ENCODE measurements at regions not wholly inside any gene's neighbourhood (a gene's known extent, or its start where the extent isn't known, plus 50 kb on each side); places are given as distances from the start of the nearest gene placed in this dataset.

- Histone ChIP-seq H4K20me1 (ENCODE audit: insufficient read depth, low read length) (no peaks in the 10 kb centered on the region), H3K27me3 (ENCODE audit: control insufficient read depth in 2 of 2, insufficient read depth in 2 of 2, low read length in 2 of 2) (peaks cover 0 to 6% of the 10 kb centered on the region in 2 donors), H3K4me1 (ENCODE audit: control insufficient read depth in 1 of 2, insufficient read depth in 2 of 2, low read length in 2 of 2) (no peaks in the 10 kb centered on the region), H3K9ac (ENCODE audit: insufficient read depth, low read length, poor library complexity, severe bottlenecking) (no peak overlapping the region), H2AFZ (ENCODE audit: insufficient read depth, low read depth, low read length, poor library complexity, severe bottlenecking) (no peak overlapping the region), H3K4me2 (replicated peaks; ENCODE audit: extremely low read depth, low read length, poor library complexity, severe bottlenecking) (no peak overlapping the region), H3K36me3 (replicated peaks in 1 of 2; ENCODE audit: control insufficient read depth in 1 of 2, insufficient read depth in 2 of 2, low read length in 2 of 2) (no peaks in the 10 kb centered on the region), H3K4me3 (replicated peaks in 1 of 3; ENCODE audit: low read depth in 2 of 3, low read length in 3 of 3) (no peak overlapping the region), H3K27ac (ENCODE audit: low read depth in 1 of 2, low read length in 2 of 2) (no peak overlapping the region), H3K9me3 (replicated peaks in 1 of 2; ENCODE audit: control insufficient read depth in 1 of 2, insufficient read depth in 1 of 2, low read length in 2 of 2) (peaks cover 0 to 4% of the 10 kb centered on the region in 2 donors), H3K79me2 (ENCODE audit: insufficient read depth, low read length) (no peaks in the 10 kb centered on the region)
- peaks cover 3% of the 10 kb centered on the region for H3K4me1 Mint-ChIP-seq
- no peaks in the 10 kb centered on the region for H3K36me3 Mint-ChIP-seq
- H3K27me3 Mint-ChIP-seq (ENCODE audit: low read depth in 3 of 3), result peaks cover 3 to 24% (median 19%) of the 10 kb centered on the region in 3 donors
- no peak overlapping the region for H3K27ac Mint-ChIP-seq
- no peak for TF ChIP-seq CTCF (IDR thresholded peaks at IDR 0.05)
- DNase-seq, result no peak
- peaks cover 2 to 28% (median 8%) of the 10 kb centered on the region in 7 donors for H3K9me3 Mint-ChIP-seq
- WGBS (ENCODE audit: insufficient coverage), result no CpG with 5 or more reads among the region's 2 CpGs
- no peak overlapping the region for H3K4me3 Mint-ChIP-seq
- intact Hi-C loops (cut with micrococcal nuclease), result no loop called here
These were observed 101.2 kb downstream of the BAMBI start for GRCh38 chr10:28778524-28778923.

- Mint-ChIP-seq H3K27me3 (ENCODE audit: low read depth in 3 of 3) (peaks cover 2 to 17% (median 15%) of the 10 kb centered on the region in 3 donors), H3K9me3 (peaks cover 0 to 8% (median 0%) of the 10 kb centered on the region in 7 donors), H3K27ac (no peak overlapping the region), H3K36me3 (no peaks in the 10 kb centered on the region), H3K4me1 (no peaks in the 10 kb centered on the region), H3K4me3 (no peak overlapping the region)
- intact Hi-C loops (cut with micrococcal nuclease), result no loop called here
- Histone ChIP-seq H3K9ac (ENCODE audit: insufficient read depth, low read length, poor library complexity, severe bottlenecking) (no peak overlapping the region), H3K27me3 (ENCODE audit: control insufficient read depth in 2 of 2, insufficient read depth in 2 of 2, low read length in 2 of 2) (no peaks in the 10 kb centered on the region), H3K79me2 (ENCODE audit: insufficient read depth, low read length) (no peaks in the 10 kb centered on the region), H3K9me3 (replicated peaks in 1 of 2; ENCODE audit: control insufficient read depth in 1 of 2, insufficient read depth in 1 of 2, low read length in 2 of 2) (no peaks in the 10 kb centered on the region), H3K4me2 (replicated peaks; ENCODE audit: extremely low read depth, low read length, poor library complexity, severe bottlenecking) (no peak overlapping the region), H4K20me1 (ENCODE audit: insufficient read depth, low read length) (no peaks in the 10 kb centered on the region), H2AFZ (ENCODE audit: insufficient read depth, low read depth, low read length, poor library complexity, severe bottlenecking) (no peak overlapping the region), H3K4me1 (ENCODE audit: control insufficient read depth in 1 of 2, insufficient read depth in 2 of 2, low read length in 2 of 2) (no peaks in the 10 kb centered on the region), H3K27ac (ENCODE audit: low read depth in 1 of 2, low read length in 2 of 2) (no peak overlapping the region), H3K36me3 (replicated peaks in 1 of 2; ENCODE audit: control insufficient read depth in 1 of 2, insufficient read depth in 2 of 2, low read length in 2 of 2) (no peaks in the 10 kb centered on the region), H3K4me3 (replicated peaks in 1 of 3; ENCODE audit: low read depth in 2 of 3, low read length in 3 of 3) (no peak overlapping the region)
- no CpG with 5 or more reads among the region's 5 CpGs for WGBS (ENCODE audit: insufficient coverage)
- TF ChIP-seq CTCF (IDR thresholded peaks at IDR 0.05), result no peak
- DNase-seq, result no peak
These were observed 104.0 kb downstream of the BAMBI start for GRCh38 chr10:28781296-28781695.
